IPS DF 6.9 (cell line): ENCODE measurements at regions not wholly inside any gene's neighbourhood (a gene's known extent, or its start where the extent isn't known, plus 50 kb on each side); places are given as distances from the start of the nearest gene placed in this dataset.

ENCODE experiments used
- DNase-seq: peaks from one replicate; pipeline ENCODE4 v3.0.0-alpha.2; 2013; ENCODE audit warnings: low read depth, low spot score
- H3K27ac ChIP-seq: one replicate; pipeline ENCODE4 v1.5.1; 2013; ENCODE audit warnings: low read length, control low read depth
- H3K27me3 ChIP-seq: 2 replicates; pipeline ENCODE4 v1.6.1; 2013; ENCODE audit warnings: mild to moderate bottlenecking, low read length; ENCODE audit not compliant: control insufficient read depth, insufficient read depth
- H3K36me3 ChIP-seq: 2 replicates; pipeline ENCODE4 v1.6.1; 2013; ENCODE audit warnings: low read length; ENCODE audit not compliant: control insufficient read depth, insufficient read depth
- H3K4me1 ChIP-seq: 2 replicates; pipeline ENCODE4 v1.6.1; 2013; ENCODE audit warnings: low read length; ENCODE audit not compliant: control insufficient read depth, insufficient read depth
- H3K4me3 ChIP-seq: 2 replicates; pipeline ENCODE4 v1.5.1; 2013; ENCODE audit warnings: mild to moderate bottlenecking, low read length
- H3K9me3 ChIP-seq: 2 replicates; pipeline ENCODE4 v1.6.1; 2013; ENCODE audit warnings: low read length, inconsistent platforms; ENCODE audit not compliant: control insufficient read depth, insufficient read depth
- WGBS: extraction: QIAGEN DNeasy Blood & Tissue Kit; methylation state at CpG from one replicate; pipeline ENCODE4 v1.1.7; 2013; ENCODE audit warnings: mixed read lengths, missing lambda C conversion rate; ENCODE audit not compliant: insufficient read length, insufficient coverage; 5-methylcytosine and 5-hydroxymethylcytosine counted together

DNA sequence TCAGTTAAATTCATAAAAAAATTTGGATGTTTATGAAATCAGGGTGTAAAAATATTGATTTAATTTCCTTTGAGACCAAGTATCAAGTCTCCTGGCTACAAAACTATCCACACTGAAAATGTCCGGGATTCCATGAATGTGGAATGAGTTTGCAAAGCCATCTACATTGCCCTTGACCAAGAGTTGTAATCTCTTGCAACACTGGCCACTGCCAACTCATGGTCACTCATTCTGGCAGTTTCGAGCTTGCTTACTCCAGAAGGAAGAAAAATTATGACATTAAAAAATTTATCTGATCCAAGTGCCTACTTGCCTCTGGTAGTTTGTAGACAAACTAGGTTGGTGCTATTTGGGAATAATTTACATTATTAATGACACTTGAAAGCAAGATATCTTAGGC lies 84.2 kb downstream of the NPY start:
- DNase-seq, result no peak
- WGBS, result no CpG with 5 or more reads among the region's 2 CpGs
- H3K36me3 ChIP-seq, result no peaks in the 10 kb centered on the region
- H3K4me3 ChIP-seq, result no peak overlapping the region
- no peaks in the 10 kb centered on the region for H3K27me3 ChIP-seq
- peaks cover 5% of the 10 kb centered on the region for H3K4me1 ChIP-seq
- no peak overlapping the region for H3K27ac ChIP-seq
- H3K9me3 ChIP-seq, result no peaks in the 10 kb centered on the region

- Histone ChIP-seq H3K27me3 (no peaks in the 10 kb centered on the region), H3K27ac (no peak overlapping the region), H3K36me3 (no peaks in the 10 kb centered on the region), H3K4me3 (no peak overlapping the region), H3K9me3 (no peaks in the 10 kb centered on the region), H3K4me1 (peaks cover 7% of the 10 kb centered on the region)
- WGBS, result no CpG with 5 or more reads among the region's 5 CpGs
- no peak for DNase-seq
These were observed 86.6 kb downstream of the NPY start for GRCh38 chr7:24370541-24370940.

- no peaks in the 10 kb centered on the region for H3K36me3 ChIP-seq
- H3K4me3 ChIP-seq, result no peak overlapping the region
- no CpG with 5 or more reads among the region's 17 CpGs for WGBS
- H3K27ac ChIP-seq, result no peak overlapping the region
- no peaks in the 10 kb centered on the region for H3K27me3 ChIP-seq
- H3K9me3 ChIP-seq, result no peaks in the 10 kb centered on the region
- peaks cover 7% of the 10 kb centered on the region for H3K4me1 ChIP-seq
- DNase-seq, result no peak
These were observed 89.3 kb downstream of the NPY start for GRCh38 chr7:24372961-24373955.

DNA sequence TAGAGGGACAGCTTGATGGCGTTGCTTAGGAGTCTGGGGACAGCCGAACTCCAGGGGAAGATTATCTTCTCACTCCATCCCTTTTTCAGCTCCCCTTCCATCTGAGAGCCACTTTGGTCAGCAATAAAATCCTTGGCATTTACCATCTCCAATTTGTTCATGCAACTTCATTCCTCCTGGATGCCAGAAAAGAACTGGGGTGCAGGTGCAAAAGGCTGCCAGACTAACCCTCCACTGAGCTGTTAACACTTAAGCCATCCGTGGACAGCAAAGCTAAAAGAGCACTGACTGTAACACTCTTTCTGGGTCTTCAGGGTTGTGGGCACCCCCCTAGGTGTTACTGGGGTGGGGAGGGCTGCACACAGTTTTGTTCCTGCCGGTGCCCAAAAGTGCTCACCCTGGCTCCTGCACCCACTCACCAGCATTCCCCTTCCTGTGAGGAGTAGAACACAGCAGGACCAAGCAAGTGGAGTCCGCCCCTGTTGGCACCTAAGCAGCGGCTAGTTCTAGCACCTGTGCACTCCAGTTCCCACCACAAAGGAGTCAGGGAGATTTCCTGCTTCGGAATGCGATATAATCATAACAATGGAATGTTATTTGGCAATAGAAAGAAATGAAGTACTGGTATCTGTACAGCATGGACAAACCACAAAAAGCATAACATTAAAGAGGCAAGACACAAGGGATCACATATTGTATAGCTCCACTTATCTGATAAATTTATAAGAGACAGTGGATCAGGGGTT lies 95.1 kb downstream of the NPY start:
- DNase-seq, result no peak
- no CpG with 5 or more reads among the region's 8 CpGs for WGBS

DNA sequence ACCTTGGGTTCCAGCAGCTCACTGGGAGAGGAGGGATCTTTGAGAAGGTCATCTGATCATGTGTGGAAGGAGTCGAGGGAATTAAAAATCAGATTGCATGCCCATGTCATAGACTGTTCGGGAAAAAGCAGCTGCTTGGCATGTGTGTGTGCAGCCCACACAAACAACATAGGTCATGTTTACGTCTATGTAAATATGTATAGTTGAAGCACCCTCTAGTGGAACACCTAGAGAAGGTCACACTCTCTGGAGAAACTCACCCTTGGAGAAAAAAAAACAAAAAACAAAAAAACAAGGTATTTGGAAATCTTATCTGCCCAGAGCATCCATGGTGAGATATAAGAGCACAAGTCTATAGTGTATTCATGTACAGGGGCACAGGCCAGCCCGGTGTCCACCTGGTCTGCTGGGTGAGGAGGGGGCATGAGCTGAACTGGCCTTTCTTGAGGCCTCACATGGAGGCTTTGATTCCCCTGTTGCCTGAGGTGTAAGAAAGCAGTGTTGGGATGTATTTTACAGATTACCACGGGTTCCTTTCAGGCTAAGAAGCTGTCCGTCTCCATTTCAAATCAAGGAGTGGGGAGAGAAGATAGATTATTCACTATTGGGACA lies 98.0 kb downstream of the NPY start:
- Histone ChIP-seq H3K27me3 (no peaks in the 10 kb centered on the region), H3K4me1 (peaks cover 5% of the 10 kb centered on the region), H3K4me3 (no peak overlapping the region), H3K36me3 (no peaks in the 10 kb centered on the region), H3K27ac (no peak overlapping the region), H3K9me3 (no peaks in the 10 kb centered on the region)
- no peak for DNase-seq
- WGBS, result no CpG with 5 or more reads among the region's 6 CpGs

More for the DNA sequence above, 95.1 kb downstream of the NPY start:
- H3K27ac ChIP-seq, result no peak overlapping the region
- H3K9me3 ChIP-seq, result no peaks in the 10 kb centered on the region
- H3K4me1 ChIP-seq, result peaks cover 5% of the 10 kb centered on the region
- no peaks in the 10 kb centered on the region for H3K27me3 ChIP-seq
- no peaks in the 10 kb centered on the region for H3K36me3 ChIP-seq
- no peak overlapping the region for H3K4me3 ChIP-seq

DNA sequence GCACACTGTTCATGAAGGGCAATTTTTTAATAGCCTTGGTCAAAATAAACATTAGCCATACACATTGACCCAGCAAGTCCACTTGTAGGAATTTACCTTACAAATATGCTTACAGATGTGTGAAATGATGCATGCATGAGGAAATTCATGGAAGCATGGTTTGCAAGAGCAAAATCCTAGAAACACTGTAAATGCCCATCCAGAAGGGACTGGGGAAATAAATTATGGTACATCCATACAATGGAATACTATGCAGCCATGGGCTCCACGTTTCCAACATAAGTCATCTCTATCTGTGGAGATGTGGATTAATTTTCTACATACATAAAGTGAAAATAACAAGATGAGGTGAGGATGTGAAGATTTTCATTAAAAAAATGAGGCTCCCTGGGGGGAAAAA lies 99.1 kb downstream of the NPY start:
- no peaks in the 10 kb centered on the region for H3K9me3 ChIP-seq
- H3K36me3 ChIP-seq, result no peaks in the 10 kb centered on the region
- H3K27ac ChIP-seq, result no peak overlapping the region
- no peaks in the 10 kb centered on the region for H3K27me3 ChIP-seq
- no CpG with 5 or more reads among the region's 1 CpG for WGBS
- peaks cover 5% of the 10 kb centered on the region for H3K4me1 ChIP-seq
- no peak for DNase-seq
- no peak overlapping the region for H3K4me3 ChIP-seq

DNA sequence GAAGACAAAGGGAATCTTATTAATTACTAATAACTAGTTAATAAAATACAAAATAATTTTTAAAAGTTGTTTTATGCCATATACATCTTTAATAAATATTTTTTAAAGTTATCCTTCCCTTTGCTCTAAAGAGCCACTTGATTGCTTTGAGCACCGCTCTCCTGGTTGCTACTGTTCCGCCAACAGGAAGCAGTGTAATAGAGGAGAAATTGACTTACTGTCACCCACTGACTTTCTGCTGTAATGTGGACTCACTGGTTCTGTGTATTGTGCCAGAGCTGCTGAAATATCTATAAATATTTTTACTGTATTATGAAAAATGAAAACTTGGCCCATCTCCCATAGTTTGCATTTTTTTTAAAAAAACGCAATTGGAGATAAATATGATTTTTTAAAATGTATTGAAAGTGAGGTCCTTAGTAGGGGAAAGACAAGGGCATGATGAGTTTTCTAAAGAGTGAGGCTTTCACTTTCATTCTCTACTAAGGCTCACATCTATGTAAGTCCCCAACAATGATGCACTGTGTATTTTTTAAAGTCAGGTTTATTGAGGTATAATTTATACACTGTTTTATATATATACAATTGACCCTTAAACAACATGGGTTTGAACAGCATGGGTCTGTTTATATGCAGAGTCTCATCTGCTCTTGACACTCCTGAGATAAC lies 100.5 kb downstream of the NPY start:
- Histone ChIP-seq H3K9me3 (no peaks in the 10 kb centered on the region), H3K27ac (no peak overlapping the region), H3K27me3 (no peaks in the 10 kb centered on the region), H3K4me3 (no peak overlapping the region), H3K4me1 (peaks cover 5% of the 10 kb centered on the region), H3K36me3 (no peaks in the 10 kb centered on the region)
- no peak for DNase-seq
- 100% methylated on average over 1 of the region's 3 CpGs for WGBS

DNA sequence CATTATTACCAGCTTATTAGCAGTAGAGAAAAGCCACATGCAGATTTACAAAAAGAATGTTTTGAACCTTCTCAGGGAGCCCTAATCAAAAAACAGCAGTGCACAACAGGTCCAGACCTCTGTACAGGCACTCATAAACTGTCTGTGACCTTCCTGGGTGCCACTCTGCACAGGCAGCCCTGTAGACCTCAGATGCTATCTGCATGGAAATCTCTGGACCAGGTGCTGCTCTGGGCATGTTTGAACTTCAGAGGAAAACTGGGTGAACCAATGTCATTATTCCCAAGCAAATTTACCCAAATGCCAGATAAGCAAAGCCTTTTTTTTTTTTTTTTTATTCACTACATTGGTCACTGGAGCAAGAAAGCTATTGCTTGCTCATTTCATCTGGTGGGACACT lies 104.2 kb downstream of the NPY start:
- no peaks in the 10 kb centered on the region for H3K9me3 ChIP-seq
- no peak for DNase-seq
- H3K4me1 ChIP-seq, result peaks cover 6% of the 10 kb centered on the region
- H3K27me3 ChIP-seq, result no peaks in the 10 kb centered on the region
- no peak overlapping the region for H3K4me3 ChIP-seq
- no peaks in the 10 kb centered on the region for H3K36me3 ChIP-seq
- no peak overlapping the region for H3K27ac ChIP-seq

DNA sequence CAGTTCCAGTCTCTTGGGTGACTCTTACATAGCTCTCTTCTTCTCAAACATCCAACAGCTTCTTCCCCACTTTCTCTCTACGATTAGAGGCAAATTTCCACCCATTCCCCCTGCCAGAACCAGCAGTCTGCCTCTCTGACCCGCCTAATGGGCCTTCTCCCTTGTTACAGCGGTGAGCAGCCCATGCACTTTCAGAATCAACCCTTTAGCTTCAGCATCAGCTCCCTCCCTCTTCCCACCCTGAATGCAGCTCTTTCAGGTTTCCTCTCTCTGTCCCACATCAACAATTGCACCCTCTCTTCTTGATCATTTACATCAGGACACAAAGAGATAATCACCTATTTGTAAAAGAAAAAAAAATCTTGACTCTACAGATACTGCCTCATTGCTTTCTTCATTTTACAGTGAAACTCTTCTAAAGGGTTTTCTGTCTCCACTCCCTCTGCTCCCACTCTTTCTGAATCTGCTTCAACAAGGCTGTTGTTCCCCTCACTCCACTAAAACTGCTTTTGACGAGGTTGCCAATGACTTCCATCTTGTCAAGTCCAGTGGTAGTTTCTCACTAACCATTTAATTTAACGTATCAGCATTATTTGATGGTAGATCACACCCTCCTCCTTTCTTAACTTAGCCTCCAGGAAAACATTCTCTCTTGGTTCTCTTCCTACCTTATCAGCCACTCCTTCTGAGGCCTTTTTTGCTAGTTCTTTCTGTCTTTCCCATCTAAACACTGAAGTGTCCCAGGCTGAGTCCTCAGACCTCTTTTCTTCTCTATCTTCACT lies 106.6 kb downstream of the NPY start:
- Histone ChIP-seq H3K4me3 (no peak overlapping the region), H3K4me1 (peaks cover 12% of the 10 kb centered on the region), H3K27me3 (no peaks in the 10 kb centered on the region), H3K9me3 (no peaks in the 10 kb centered on the region), H3K27ac (no peak overlapping the region), H3K36me3 (no peaks in the 10 kb centered on the region)
- DNase-seq, result no peak
- no CpG with 5 or more reads among the region's 5 CpGs for WGBS
